Tibial nerve (tissue), 3 donors: ENCODE measurements at regions not wholly inside any gene's neighbourhood (a gene's known extent, or its start where the extent isn't known, plus 50 kb on each side); places are given as distances from the start of the nearest gene placed in this dataset.

Experiments
- POLR2A ChIP-seq, 2 donors: fragments of 450-650 bp; IDR thresholded peaks; one replicate each; pipeline ENCODE4 v1.6.1; 2017; ENCODE audit warnings: antibody characterized with exemption in 2 of 2, mild to moderate bottlenecking in 2 of 2, moderate library complexity in 2 of 2
- TF ChIP-seq, protein P1 (sequence below), 5 experiments: fragments of 200-600 bp in 3 of 5; fragments of 450-650 bp in 2 of 5; sonication (generic) in 3 of 5; IDR thresholded peaks; one replicate each; pipeline ENCODE4 v1.5.1; 2016 to 2019; ENCODE audit warnings: antibody characterized with exemption in 5 of 5, mild to moderate bottlenecking in 3 of 5, moderate library complexity in 2 of 5

DNA sequence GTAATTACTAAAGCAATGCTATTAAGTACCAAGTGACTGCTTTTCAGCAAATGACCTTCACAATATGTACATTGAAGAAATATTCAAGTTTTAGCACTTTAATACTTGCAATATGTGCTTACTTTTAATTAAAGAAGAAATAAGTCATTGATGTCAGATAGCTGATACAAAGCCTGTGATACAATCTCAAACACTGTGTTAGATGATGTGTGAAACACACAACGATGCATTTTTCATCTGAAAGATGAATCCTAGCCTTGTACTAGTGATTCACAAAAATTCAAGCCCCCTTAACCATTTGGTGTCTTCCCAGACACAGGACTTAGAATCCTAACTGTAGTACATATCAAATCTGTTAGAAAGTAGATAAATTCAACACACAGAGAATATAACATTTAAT lies 724.1 kb upstream of the ADAMTS5 start:
- TF ChIP-seq, protein P1, sequence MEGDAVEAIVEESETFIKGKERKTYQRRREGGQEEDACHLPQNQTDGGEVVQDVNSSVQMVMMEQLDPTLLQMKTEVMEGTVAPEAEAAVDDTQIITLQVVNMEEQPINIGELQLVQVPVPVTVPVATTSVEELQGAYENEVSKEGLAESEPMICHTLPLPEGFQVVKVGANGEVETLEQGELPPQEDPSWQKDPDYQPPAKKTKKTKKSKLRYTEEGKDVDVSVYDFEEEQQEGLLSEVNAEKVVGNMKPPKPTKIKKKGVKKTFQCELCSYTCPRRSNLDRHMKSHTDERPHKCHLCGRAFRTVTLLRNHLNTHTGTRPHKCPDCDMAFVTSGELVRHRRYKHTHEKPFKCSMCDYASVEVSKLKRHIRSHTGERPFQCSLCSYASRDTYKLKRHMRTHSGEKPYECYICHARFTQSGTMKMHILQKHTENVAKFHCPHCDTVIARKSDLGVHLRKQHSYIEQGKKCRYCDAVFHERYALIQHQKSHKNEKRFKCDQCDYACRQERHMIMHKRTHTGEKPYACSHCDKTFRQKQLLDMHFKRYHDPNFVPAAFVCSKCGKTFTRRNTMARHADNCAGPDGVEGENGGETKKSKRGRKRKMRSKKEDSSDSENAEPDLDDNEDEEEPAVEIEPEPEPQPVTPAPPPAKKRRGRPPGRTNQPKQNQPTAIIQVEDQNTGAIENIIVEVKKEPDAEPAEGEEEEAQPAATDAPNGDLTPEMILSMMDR (IDR thresholded peaks at IDR 0.05), result no peak
- no peak for TF ChIP-seq POLR2A (IDR thresholded peaks at IDR 0.05)
